ENCODE measurements at regions not wholly inside any gene's neighbourhood (a gene's known extent, or its start where the extent isn't known, plus 50 kb on each side); places are given as distances from the start of the nearest gene placed in this dataset.

DNA sequence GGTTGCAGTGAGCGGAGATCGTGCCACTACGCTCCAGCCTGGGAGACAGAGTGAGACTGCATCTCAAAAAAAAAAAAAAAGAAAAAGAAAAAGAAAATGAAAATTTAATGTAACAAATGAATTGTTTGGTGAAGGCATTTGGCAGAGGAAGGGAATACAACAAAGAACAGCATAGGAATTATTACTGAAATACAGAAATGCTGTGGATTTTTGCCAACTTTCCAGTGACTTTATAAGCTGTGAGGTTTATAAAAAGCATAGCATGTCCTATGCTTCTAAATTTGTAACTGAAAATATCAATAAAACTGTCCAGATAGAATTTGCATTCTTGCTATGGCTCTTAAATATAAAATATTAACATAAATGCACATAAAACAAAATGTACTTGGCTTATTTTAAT lies 112.9 kb upstream of the IRS2 start:
- TF ChIP-seq, protein P1, sequence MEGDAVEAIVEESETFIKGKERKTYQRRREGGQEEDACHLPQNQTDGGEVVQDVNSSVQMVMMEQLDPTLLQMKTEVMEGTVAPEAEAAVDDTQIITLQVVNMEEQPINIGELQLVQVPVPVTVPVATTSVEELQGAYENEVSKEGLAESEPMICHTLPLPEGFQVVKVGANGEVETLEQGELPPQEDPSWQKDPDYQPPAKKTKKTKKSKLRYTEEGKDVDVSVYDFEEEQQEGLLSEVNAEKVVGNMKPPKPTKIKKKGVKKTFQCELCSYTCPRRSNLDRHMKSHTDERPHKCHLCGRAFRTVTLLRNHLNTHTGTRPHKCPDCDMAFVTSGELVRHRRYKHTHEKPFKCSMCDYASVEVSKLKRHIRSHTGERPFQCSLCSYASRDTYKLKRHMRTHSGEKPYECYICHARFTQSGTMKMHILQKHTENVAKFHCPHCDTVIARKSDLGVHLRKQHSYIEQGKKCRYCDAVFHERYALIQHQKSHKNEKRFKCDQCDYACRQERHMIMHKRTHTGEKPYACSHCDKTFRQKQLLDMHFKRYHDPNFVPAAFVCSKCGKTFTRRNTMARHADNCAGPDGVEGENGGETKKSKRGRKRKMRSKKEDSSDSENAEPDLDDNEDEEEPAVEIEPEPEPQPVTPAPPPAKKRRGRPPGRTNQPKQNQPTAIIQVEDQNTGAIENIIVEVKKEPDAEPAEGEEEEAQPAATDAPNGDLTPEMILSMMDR (IDR thresholded peaks at IDR 0.05; ENCODE audit: low read depth, low read length), result no peak
- no peaks in the 10 kb centered on the region for H3K27me3 ChIP-seq
- no peak overlapping the region for H3K4me3 ChIP-seq
- no peak for DNase-seq (ENCODE audit: low read depth in 1 of 2, low spot score in 1 of 2)
- no peaks in the 10 kb centered on the region for H3K9me3 ChIP-seq (ENCODE audit: low read depth)
- no peak overlapping the region for H3K27ac ChIP-seq
- no peaks in the 10 kb centered on the region for H3K4me1 ChIP-seq (ENCODE audit: low read depth)
- no peaks in the 10 kb centered on the region for H3K36me3 ChIP-seq

DNA sequence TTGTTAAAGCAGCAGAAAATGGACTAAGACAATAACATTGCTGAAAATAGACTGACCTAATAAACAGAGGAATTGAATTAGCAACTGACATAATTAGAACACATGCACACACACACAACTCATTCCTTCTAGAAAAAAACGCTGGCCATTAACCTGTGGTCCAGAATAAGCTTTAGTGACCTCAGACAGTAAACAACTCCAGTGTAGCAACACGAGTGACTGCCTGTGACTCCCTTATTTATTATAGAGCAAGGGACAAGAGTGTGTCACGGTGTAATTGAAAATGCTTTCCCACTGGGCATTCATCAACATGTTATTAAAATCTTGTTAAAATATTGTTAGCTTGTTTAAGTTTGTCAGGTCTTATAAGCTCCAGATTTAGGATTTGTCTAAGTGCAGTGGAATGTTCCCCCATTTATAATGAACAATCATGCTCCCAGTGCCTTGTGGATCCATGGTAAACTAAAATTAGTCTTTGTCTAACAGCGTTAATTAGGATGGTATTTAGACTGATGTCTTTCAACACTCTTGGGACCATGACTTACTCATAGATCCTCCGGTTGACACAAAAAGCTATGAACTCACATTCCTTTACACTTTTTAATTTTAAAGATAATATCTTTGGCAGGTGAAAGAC lies 111.7 kb upstream of the IRS2 start:
- no peaks in the 10 kb centered on the region for H3K27me3 ChIP-seq
- H3K4me3 ChIP-seq, result no peak overlapping the region
- TF ChIP-seq, protein P1 (IDR thresholded peaks at IDR 0.05; ENCODE audit: low read depth, low read length), result no peak
- no peaks in the 10 kb centered on the region for H3K9me3 ChIP-seq (ENCODE audit: low read depth)
- H3K4me1 ChIP-seq (ENCODE audit: low read depth), result no peaks in the 10 kb centered on the region
- no peaks in the 10 kb centered on the region for H3K36me3 ChIP-seq
- no peak for DNase-seq (ENCODE audit: low read depth in 1 of 2, low spot score in 1 of 2)
- no peak overlapping the region for H3K27ac ChIP-seq

- Histone ChIP-seq H3K27ac (no peak overlapping the region), H3K27me3 (no peaks in the 10 kb centered on the region), H3K36me3 (no peaks in the 10 kb centered on the region), H3K4me1 (ENCODE audit: low read depth) (no peaks in the 10 kb centered on the region), H3K9me3 (ENCODE audit: low read depth) (no peaks in the 10 kb centered on the region), H3K4me3 (no peak overlapping the region)
- TF ChIP-seq, protein P1 (IDR thresholded peaks at IDR 0.05; ENCODE audit: low read depth, low read length), result no peak
- no peak for DNase-seq (ENCODE audit: low read depth in 1 of 2, low spot score in 1 of 2)
Measured at GRCh38 chr13:109892101-109892500, 105.7 kb upstream of the IRS2 start.

DNA sequence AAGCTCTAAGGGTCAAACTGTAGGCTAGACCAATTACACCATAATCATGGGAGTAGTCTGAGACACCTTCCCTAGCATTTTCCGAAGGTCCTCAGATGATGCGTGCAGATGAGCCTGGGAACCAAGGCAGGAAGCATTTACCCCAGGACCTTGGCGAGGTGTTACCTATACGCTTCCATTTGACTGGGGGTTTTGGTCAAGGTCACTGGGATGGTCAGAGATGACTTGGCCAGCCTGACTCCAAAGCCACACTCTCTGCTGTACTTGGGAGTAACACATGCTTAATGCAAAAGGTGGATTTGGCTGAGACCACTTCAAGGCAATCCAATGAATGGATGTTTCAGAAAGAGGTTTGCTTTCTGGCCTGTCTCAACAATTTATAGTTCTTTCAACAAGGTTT lies 98.9 kb upstream of the IRS2 start:
- TF ChIP-seq, protein P1 (IDR thresholded peaks at IDR 0.05; ENCODE audit: low read depth, low read length), result no peak
- Histone ChIP-seq H3K4me3 (no peak overlapping the region), H3K4me1 (ENCODE audit: low read depth) (peaks cover 9% of the 10 kb centered on the region), H3K27me3 (no peaks in the 10 kb centered on the region), H3K9me3 (ENCODE audit: low read depth) (no peaks in the 10 kb centered on the region), H3K27ac (no peak overlapping the region), H3K36me3 (no peaks in the 10 kb centered on the region)
- no peak for DNase-seq (ENCODE audit: low read depth in 1 of 2, low spot score in 1 of 2)

DNA sequence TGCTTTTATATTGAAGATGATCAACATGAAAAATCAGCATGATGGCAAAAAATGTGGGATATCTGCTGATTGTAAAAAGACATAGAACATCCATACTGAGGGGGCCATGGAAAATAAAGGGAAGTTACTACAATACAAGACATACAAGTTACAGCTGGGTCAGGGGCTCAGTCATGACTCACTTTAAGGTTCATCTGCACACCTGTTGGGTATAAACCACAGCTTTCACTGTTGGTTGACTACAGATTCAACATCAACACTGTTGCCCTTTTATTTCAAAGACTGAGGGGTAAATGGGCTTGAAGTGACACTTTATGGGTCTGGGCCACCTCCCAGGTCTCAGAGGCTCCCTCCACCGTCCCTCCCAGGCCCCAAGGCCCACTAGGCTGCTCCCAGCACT lies 98.1 kb upstream of the IRS2 start:
- H3K27ac ChIP-seq, result no peak overlapping the region
- no peak for DNase-seq (ENCODE audit: low read depth in 1 of 2, low spot score in 1 of 2)
- H3K4me3 ChIP-seq, result no peak overlapping the region
- H3K9me3 ChIP-seq (ENCODE audit: low read depth), result no peaks in the 10 kb centered on the region
- no peaks in the 10 kb centered on the region for H3K27me3 ChIP-seq
- H3K36me3 ChIP-seq, result no peaks in the 10 kb centered on the region
- TF ChIP-seq, protein P1 (IDR thresholded peaks at IDR 0.05; ENCODE audit: low read depth, low read length), result no peak
- peaks cover 9% of the 10 kb centered on the region for H3K4me1 ChIP-seq (ENCODE audit: low read depth)

Measured in cardiac muscle cell (in vitro differentiated cells and primary cell).